IMR-90 (cell line): ENCODE measurements at regions not wholly inside any gene's neighbourhood (a gene's known extent, or its start where the extent isn't known, plus 50 kb on each side); places are given as distances from the start of the nearest gene placed in this dataset.

Experiments used
- ATAC-seq: fragments of 200-7000 bp; cut with Tn5 transposase; 2 replicates; pipeline ENCODE4 v1.9.1; 2020; ENCODE audit warnings: low read depth, mild to moderate bottlenecking, moderate library complexity
- BruUV-seq: library from RNA; stranded (reverse); fragments of 400-500 nt; replicated peaks from 2 replicates; lab custom pipeline; 2021; lab: Mats Ljungman, UMichigan
- CTCF ChIA-PET: fragments of 300-600 bp; formaldehyde crosslinking; extraction: SDS; loops from one replicate; lab custom pipeline; 2021; ENCODE audit warnings: antibody characterized with exemption; lab: Yijun Ruan, JAX
- POLR2A ChIA-PET: fragments of 300-600 bp; sonication (Branson Sonifier 250); formaldehyde crosslinking; loops from one replicate; lab custom pipeline; 2022; ENCODE audit warnings: antibody characterized with exemption; ENCODE audit not compliant: unreplicated experiment; lab: Charles Lee
- DNase-seq: peaks from one replicate; pipeline ENCODE4 v3.0.0; 2013
- H2AFZ ChIP-seq: replicated peaks from 2 replicates; pipeline ENCODE3; 2013; ENCODE audit warnings: low read length, mild to moderate bottlenecking; ENCODE audit not compliant: poor library complexity
- H2AK5ac ChIP-seq: 2 replicates; pipeline ENCODE4 v1.6.1; 2013; ENCODE audit warnings: low read depth, low read length, inconsistent platforms
- H2AK9ac ChIP-seq: replicated peaks from 2 replicates; pipeline ENCODE3; 2013; ENCODE audit warnings: mild to moderate bottlenecking, low read depth, low read length, moderate library complexity; ENCODE audit not compliant: poor library complexity
- H2BK120ac ChIP-seq: 2 replicates; pipeline ENCODE4 v1.6.1; 2013; ENCODE audit warnings: low read depth, low read length, inconsistent platforms
- H2BK15ac ChIP-seq: 3 replicates; pipeline ENCODE4 v1.6.1; 2013; ENCODE audit warnings: low read depth, low read length, inconsistent platforms
- H2BK20ac ChIP-seq: 2 replicates; pipeline ENCODE4 v1.6.1; 2013; ENCODE audit warnings: low read depth, mild to moderate bottlenecking, inconsistent platforms, low read length, moderate library complexity
- H2BK5ac ChIP-seq: 2 replicates; pipeline ENCODE4 v1.6.1; 2013; ENCODE audit warnings: mild to moderate bottlenecking, low read depth, low read length, inconsistent platforms; ENCODE audit not compliant: poor library complexity, severe bottlenecking
- H3K14ac ChIP-seq: replicated peaks from 2 replicates; pipeline ENCODE4 v1.6.1; 2013; ENCODE audit warnings: low read depth, low read length, inconsistent platforms
- H3K18ac ChIP-seq: 2 replicates; pipeline ENCODE4 v1.6.1; 2013; ENCODE audit warnings: low read depth, low read length, control low read depth
- H3K23ac ChIP-seq: 2 replicates; pipeline ENCODE4 v1.6.1; 2013; ENCODE audit warnings: low read depth, low read length, inconsistent platforms
- H3K27ac ChIP-seq: 2 replicates; pipeline ENCODE4 v1.5.1; 2013; ENCODE audit warnings: mild to moderate bottlenecking, control low read depth, low read length; ENCODE audit not compliant: insufficient read depth
- H3K27me3 ChIP-seq: 2 replicates; pipeline ENCODE4 v1.6.1; 2013; ENCODE audit warnings: low read length; ENCODE audit not compliant: control insufficient read depth, insufficient read depth
- H3K36me3 ChIP-seq: 2 replicates; pipeline ENCODE4 v1.6.1; 2013; ENCODE audit warnings: low read length, mixed read lengths; ENCODE audit not compliant: control insufficient read depth, insufficient read depth
- H3K4ac ChIP-seq: 2 replicates; pipeline ENCODE4 v1.6.1; 2013; ENCODE audit warnings: low read depth, low read length, inconsistent platforms
- H3K4me1 ChIP-seq: 2 replicates; pipeline ENCODE4 v1.6.1; 2013; ENCODE audit warnings: low read length, mixed read lengths; ENCODE audit not compliant: control insufficient read depth, insufficient read depth
- H3K4me2 ChIP-seq: 2 replicates; pipeline ENCODE4 v1.6.1; 2013; ENCODE audit warnings: low read depth, mild to moderate bottlenecking, control low read depth, low read length, moderate library complexity
- H3K4me3 ChIP-seq: 2 replicates; pipeline ENCODE4 v1.5.1; 2013; ENCODE audit warnings: low read depth, mild to moderate bottlenecking, control low read depth, low read length, moderate library complexity; ENCODE audit not compliant: insufficient read depth
- H3K56ac ChIP-seq: 2 replicates; pipeline ENCODE4 v1.6.1; 2013; ENCODE audit warnings: low read length, inconsistent platforms; ENCODE audit not compliant: insufficient read depth; ENCODE audit errors: extremely low read depth
- H3K79me1 ChIP-seq, 2 experiments: 2 replicates each; pipeline ENCODE4 v1.6.1; 2013; ENCODE audit warnings: low read length in 2 of 2, inconsistent platforms in 1 of 2, low read depth in 1 of 2
- H3K9ac ChIP-seq: 2 replicates; pipeline ENCODE4 v1.6.1; 2013; ENCODE audit warnings: low read depth, low read length, control low read depth
- H3K9me1 ChIP-seq: 2 replicates; pipeline ENCODE4 v1.6.1; 2013; ENCODE audit warnings: low read length, inconsistent platforms; ENCODE audit not compliant: insufficient read depth
- H3K9me3 ChIP-seq: 2 replicates; pipeline ENCODE4 v1.6.1; 2013; ENCODE audit warnings: low read length; ENCODE audit not compliant: control insufficient read depth, insufficient read depth
- H4K20me1 ChIP-seq: 2 replicates; pipeline ENCODE4 v1.6.1; 2013; ENCODE audit warnings: low read length, inconsistent platforms; ENCODE audit not compliant: insufficient read depth
- H4K5ac ChIP-seq: 2 replicates; pipeline ENCODE4 v1.6.1; 2013; ENCODE audit warnings: mild to moderate bottlenecking, low read depth, low read length, control low read depth
- H4K8ac ChIP-seq, 2 experiments: 2 replicates each; pipeline ENCODE4 v1.6.1; 2013; ENCODE audit warnings: low read depth in 2 of 2, low read length in 2 of 2, control low read depth in 1 of 2, inconsistent platforms in 1 of 2
- H4K91ac ChIP-seq: 2 replicates; pipeline ENCODE4 v1.6.1; 2013; ENCODE audit warnings: low read depth, low read length, inconsistent platforms; ENCODE audit not compliant: insufficient read depth
- RCOR1 ChIP-seq: IDR thresholded peaks from 2 replicates; pipeline ENCODE4 v1.6.1; 2012; ENCODE audit warnings: mild to moderate bottlenecking, low read length, improper control_type of control experiment; ENCODE audit not compliant: insufficient replicate concordance
- SMC3 ChIP-seq: fragments of 150-350 bp; IDR thresholded peaks from 2 replicates; pipeline ENCODE4 v1.6.1; 2016; ENCODE audit warnings: low read depth, mild to moderate bottlenecking, antibody characterized with exemption, low read length, moderate library complexity
- WGBS, 2 experiments: methylation state at CpG; one replicate each; pipeline versions ENCODE4 v1.1.5 to v1.1.7; 2013; ENCODE audit warnings: missing lambda C conversion rate in 2 of 2; ENCODE audit not compliant: insufficient read length in 1 of 2; ENCODE audit errors: extremely low coverage in 2 of 2; 5-methylcytosine and 5-hydroxymethylcytosine counted together
- dilution Hi-C: fragments of 300-500 bp; cut with HindIII; formaldehyde crosslinking; loops from one replicate; pipeline ENCODE4 v1.14.3; 2018; ENCODE audit warnings: low sequenced_read_pairs; ENCODE audit not compliant: unreplicated experiment
- in situ Hi-C: fragments of 300-500 bp; cut with MboI; formaldehyde crosslinking; loops from 3 replicates; pipeline ENCODE4 v1.14.3; 2019; ENCODE audit warnings: low sequenced_read_pairs, inconsistent platforms, mixed read lengths
- intact Hi-C: fragments of 100-400 bp; cut with micrococcal nuclease; formaldehyde crosslinking; loops from 2 replicates; pipeline ENCODE4 v1.10.0; 2022

- no peak for ATAC-seq
- TF ChIP-seq SMC3, result no peak
- no peak for TF ChIP-seq RCOR1
- H3K4me2 ChIP-seq, result no peak overlapping the region
- no peak overlapping the region for H3K4me3 ChIP-seq
- ChIA-PET POLR2A (no interaction called here), CTCF (no interaction called here)
- no peaks in the 10 kb centered on the region for H4K20me1 ChIP-seq
- H2AK5ac ChIP-seq, result no peak overlapping the region
- H4K8ac ChIP-seq, result no peak overlapping the region
- H3K36me3 ChIP-seq, result no peaks in the 10 kb centered on the region
- no peaks in the 10 kb centered on the region for H3K79me1 ChIP-seq
- no peak overlapping the region for H4K91ac ChIP-seq
- H4K5ac ChIP-seq, result no peak overlapping the region
- no peak overlapping the region for H2BK120ac ChIP-seq
- no TSS peak for BruUV-seq
- no peak overlapping the region for H3K18ac ChIP-seq
- H3K9me1 ChIP-seq, result no peaks in the 10 kb centered on the region
- in situ Hi-C loops, result no loop called here
- no peak overlapping the region for H3K27ac ChIP-seq
- no peak overlapping the region for H2BK20ac ChIP-seq
- H2BK5ac ChIP-seq, result no peak overlapping the region
- H3K9ac ChIP-seq, result no peak overlapping the region
- peak overlapping the region; percentile 8 for H2AFZ ChIP-seq
- H3K14ac ChIP-seq, result no peak overlapping the region
- H3K4me1 ChIP-seq, result no peaks in the 10 kb centered on the region
- H3K23ac ChIP-seq, result no peak overlapping the region
- H3K9me3 ChIP-seq, result no peaks in the 10 kb centered on the region
- H3K56ac ChIP-seq, result no peak overlapping the region
- H2BK15ac ChIP-seq, result no peak overlapping the region
- no CpG with 5 or more reads among the region's 1 CpG for WGBS, 2 experiments
- dilution Hi-C loops, result no loop called here
- DNase-seq, result no peak
- H3K27me3 ChIP-seq, result no peaks in the 10 kb centered on the region
- H2AK9ac ChIP-seq, result peak overlapping the region; percentile 90
- intact Hi-C loops, result no loop called here
- no peak overlapping the region for H3K4ac ChIP-seq
Observed at GRCh38 chr11:92767416-92767815, 202.0 kb upstream of the MTNR1B start.
